ENCODE measurements at regions not wholly inside any gene's neighbourhood (a gene's known extent, or its start where the extent isn't known, plus 50 kb on each side); places are given as distances from the start of the nearest gene placed in this dataset.

- Histone ChIP-seq H3K4me1 (no peaks in the 10 kb centered on the region), H3K36me3 (no peaks in the 10 kb centered on the region), H3K9me3 (no peaks in the 10 kb centered on the region), H3K27me3 (ENCODE audit: low read depth) (no peaks in the 10 kb centered on the region), H3K4me3 (no peak overlapping the region), H3K27ac (no peak overlapping the region)
- no peak for ATAC-seq
- TF ChIP-seq CTCF (IDR thresholded peaks at IDR 0.05) = no peak
- intact Hi-C loops (cut with DNase I) = no loop called here
- DNase-seq = no peak
These were observed 107.7 kb downstream of the BAMBI start for GRCh38 chr10:28785018-28785417.

GRCh38 chr10:28788252-28788651 is 110.9 kb downstream of the BAMBI start:
- no peak for DNase-seq
- TF ChIP-seq CTCF (IDR thresholded peaks at IDR 0.05) = no peak

GRCh38 chr10:28788762-28789161 is 111.4 kb downstream of the BAMBI start:
- Histone ChIP-seq H3K4me3 (no peak overlapping the region), H3K36me3 (no peaks in the 10 kb centered on the region), H3K27ac (no peak overlapping the region), H3K27me3 (ENCODE audit: low read depth) (no peaks in the 10 kb centered on the region), H3K9me3 (no peaks in the 10 kb centered on the region), H3K4me1 (no peaks in the 10 kb centered on the region)
- intact Hi-C loops (cut with DNase I) = no loop called here
- DNase-seq (no peak), ATAC-seq (no peak)
- no peak for TF ChIP-seq CTCF (IDR thresholded peaks at IDR 0.05)

More at GRCh38 chr10:28788252-28788651, 110.9 kb downstream of the BAMBI start:
- Histone ChIP-seq H3K27me3 (ENCODE audit: low read depth) (no peaks in the 10 kb centered on the region), H3K36me3 (no peaks in the 10 kb centered on the region), H3K4me1 (no peaks in the 10 kb centered on the region), H3K9me3 (no peaks in the 10 kb centered on the region), H3K4me3 (no peak overlapping the region), H3K27ac (no peak overlapping the region)
- intact Hi-C loops (cut with DNase I) = no loop called here
- ATAC-seq = no peak

GRCh38 chr10:28790146-28790545 is 112.8 kb downstream of the BAMBI start:
- no peaks in the 10 kb centered on the region for H3K4me1 ChIP-seq
- H3K27ac ChIP-seq = no peak overlapping the region
- H3K36me3 ChIP-seq = no peaks in the 10 kb centered on the region
- no peak overlapping the region for H3K4me3 ChIP-seq
- no peaks in the 10 kb centered on the region for H3K9me3 ChIP-seq
- DNase-seq = no peak
- ATAC-seq = no peak
- TF ChIP-seq CTCF (IDR thresholded peaks at IDR 0.05) = no peak
- H3K27me3 ChIP-seq (ENCODE audit: low read depth) = no peaks in the 10 kb centered on the region
- intact Hi-C loops (cut with DNase I) = no loop called here

GRCh38 chr10:28793482-28793881 is 116.2 kb downstream of the BAMBI start:
- no peak for TF ChIP-seq CTCF (IDR thresholded peaks at IDR 0.05)
- ATAC-seq (no peak), DNase-seq (no peak)
- Histone ChIP-seq H3K4me1 (no peaks in the 10 kb centered on the region), H3K9me3 (no peaks in the 10 kb centered on the region), H3K4me3 (no peak overlapping the region), H3K27me3 (ENCODE audit: low read depth) (no peaks in the 10 kb centered on the region), H3K36me3 (no peaks in the 10 kb centered on the region), H3K27ac (no peak overlapping the region)
- intact Hi-C loops (cut with DNase I) = no loop called here

GRCh38 chr10:28794986-28795385 is 117.7 kb downstream of the BAMBI start:
- no peak for TF ChIP-seq CTCF (IDR thresholded peaks at IDR 0.05)
- DNase-seq = no peak

More at GRCh38 chr10:28794986-28795385, 117.7 kb downstream of the BAMBI start:
- intact Hi-C loops (cut with DNase I) = no loop called here
- Histone ChIP-seq H3K9me3 (no peaks in the 10 kb centered on the region), H3K27me3 (ENCODE audit: low read depth) (no peaks in the 10 kb centered on the region), H3K4me1 (no peaks in the 10 kb centered on the region), H3K27ac (no peak overlapping the region), H3K4me3 (no peak overlapping the region), H3K36me3 (no peaks in the 10 kb centered on the region)
- ATAC-seq = no peak
